DOHH2 (cell line): ENCODE measurements at regions not wholly inside any gene's neighbourhood (a gene's known extent, or its start where the extent isn't known, plus 50 kb on each side); places are given as distances from the start of the nearest gene placed in this dataset.

Source experiments
- CTCF ChIP-seq: fragments of 200-600 bp; sonication (generic); IDR thresholded peaks from one replicate; pipeline ENCODE4 v1.5.1; 2014; ENCODE audit warnings: antibody characterized with exemption, mild to moderate bottlenecking, low read depth, low read length; ENCODE audit not compliant: poor library complexity, severe bottlenecking
- EZH2phosphoT487 ChIP-seq: fragments of 200-600 bp; sonication (generic); IDR thresholded peaks from 2 replicates; pipeline ENCODE4 v1.6.1; 2017; ENCODE audit warnings: borderline replicate concordance, mild to moderate bottlenecking, antibody characterized with exemption, low read length, moderate library complexity, mixed read lengths

GRCh38 chr6:87950614-87951013 is 97.0 kb upstream of the SPACA1 start:
- no peak for TF ChIP-seq CTCF
- no peak for TF ChIP-seq EZH2phosphoT487
